ENCODE measurements at regions not wholly inside any gene's neighbourhood (a gene's known extent, or its start where the extent isn't known, plus 50 kb on each side); places are given as distances from the start of the nearest gene placed in this dataset.

DNA sequence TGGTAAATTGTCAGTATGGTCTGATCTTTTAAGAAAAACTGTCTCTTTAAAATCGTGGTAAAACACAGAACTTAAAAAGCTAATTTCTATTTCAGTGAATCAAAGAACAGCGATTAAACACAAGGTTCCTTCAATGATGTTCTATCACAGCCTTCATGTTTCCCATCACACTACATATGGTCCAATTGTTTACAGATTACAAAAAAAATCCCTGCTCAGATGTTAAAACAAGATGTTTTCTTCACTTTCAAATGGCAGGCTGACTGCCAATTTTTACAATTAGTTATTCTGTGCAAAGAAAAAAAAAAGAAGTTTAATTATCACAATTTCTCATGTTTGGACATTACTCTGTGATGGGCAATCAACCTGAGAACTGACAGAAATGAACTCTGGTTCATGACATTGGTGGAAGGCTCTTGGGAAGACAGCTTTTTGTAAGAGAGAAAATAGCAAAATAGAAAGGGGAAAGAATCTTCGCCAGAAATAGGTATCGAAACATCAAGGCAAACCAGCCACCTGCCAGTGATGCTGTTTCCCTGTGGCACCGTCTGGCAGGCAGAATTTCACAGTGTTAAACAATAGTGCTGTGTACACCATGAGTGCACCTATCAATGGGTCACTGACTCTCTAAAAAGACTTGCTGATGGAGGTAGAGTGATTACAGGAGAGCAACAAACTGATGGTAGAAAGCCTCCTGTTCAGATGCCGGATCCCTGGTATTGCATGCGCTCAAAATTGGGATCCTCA lies 1020.0 kb upstream of the ARRDC3 start:
- H3K4me1 Mint-ChIP-seq (ENCODE audit: low read depth) = no peaks in the 10 kb centered on the region
- no peaks in the 10 kb centered on the region for H3K27me3 Mint-ChIP-seq
- H3K4me3 Mint-ChIP-seq = no peak overlapping the region
- H3K9me3 Mint-ChIP-seq (ENCODE audit: low read depth) = peaks cover 4% of the 10 kb centered on the region
- no peaks in the 10 kb centered on the region for H3K36me3 Mint-ChIP-seq
- no peak overlapping the region for H3K27ac Mint-ChIP-seq

DNA sequence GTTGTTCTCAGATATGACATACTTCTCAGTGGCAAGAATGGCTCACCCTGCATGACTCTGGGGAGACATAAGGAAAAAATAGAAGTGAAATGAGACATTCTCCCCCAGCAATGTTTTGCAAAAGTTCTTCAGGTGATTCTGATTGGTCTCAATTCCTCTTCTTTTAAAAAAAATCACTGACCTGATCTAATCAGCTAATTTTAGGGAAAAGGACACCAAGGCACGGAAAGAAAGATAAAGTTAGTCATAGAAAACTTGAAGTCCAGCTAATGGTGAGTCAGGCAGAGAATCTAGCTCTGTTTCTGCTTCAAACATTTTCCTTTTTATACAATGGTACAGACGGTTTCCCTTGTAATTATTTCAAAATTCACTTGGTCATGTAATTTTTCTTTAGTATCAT lies 1018.9 kb upstream of the ARRDC3 start:
- H3K4me1 Mint-ChIP-seq (ENCODE audit: low read depth) = no peaks in the 10 kb centered on the region
- H3K27me3 Mint-ChIP-seq = no peaks in the 10 kb centered on the region
- H3K27ac Mint-ChIP-seq = no peak overlapping the region
- H3K9me3 Mint-ChIP-seq (ENCODE audit: low read depth) = peaks cover 4% of the 10 kb centered on the region
- H3K4me3 Mint-ChIP-seq = no peak overlapping the region
- H3K36me3 Mint-ChIP-seq = no peaks in the 10 kb centered on the region

GRCh38 chr5:92401492-92401891 lies 1018.4 kb upstream of the ARRDC3 start:
- peaks cover 2% of the 10 kb centered on the region for H3K9me3 Mint-ChIP-seq (ENCODE audit: low read depth)
- no peaks in the 10 kb centered on the region for H3K4me1 Mint-ChIP-seq (ENCODE audit: low read depth)
- H3K27me3 Mint-ChIP-seq = no peaks in the 10 kb centered on the region
- H3K36me3 Mint-ChIP-seq = no peaks in the 10 kb centered on the region
- no peak overlapping the region for H3K27ac Mint-ChIP-seq
- no peak overlapping the region for H3K4me3 Mint-ChIP-seq

GRCh38 chr5:92394936-92395335 lies 1011.8 kb upstream of the ARRDC3 start:
- no peaks in the 10 kb centered on the region for H3K36me3 Mint-ChIP-seq

DNA sequence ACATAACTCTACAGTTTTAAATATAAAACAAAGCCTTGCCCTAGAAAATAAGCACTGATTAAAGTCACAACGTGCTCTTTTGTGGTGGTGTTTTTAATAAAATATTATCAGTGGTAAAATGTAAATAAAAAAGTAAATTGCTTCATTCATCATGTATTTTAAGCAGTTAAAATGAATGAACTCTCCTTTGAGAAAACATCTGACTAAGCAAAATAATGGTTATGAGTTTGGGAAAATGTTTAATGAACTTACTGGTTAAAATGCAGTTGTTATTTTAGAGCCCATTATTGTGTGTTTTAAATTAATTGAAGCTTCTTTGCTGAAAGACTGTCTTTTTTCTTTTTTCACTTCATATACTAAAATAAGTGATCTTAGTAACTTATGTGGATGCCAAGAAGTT lies 1007.5 kb upstream of the ARRDC3 start:
- Mint-ChIP-seq H3K36me3 (no peaks in the 10 kb centered on the region), H3K27ac (no peak overlapping the region), H3K4me3 (no peak overlapping the region), H3K27me3 (no peaks in the 10 kb centered on the region), H3K9me3 (ENCODE audit: low read depth) (no peaks in the 10 kb centered on the region), H3K4me1 (ENCODE audit: low read depth) (no peaks in the 10 kb centered on the region)

More at GRCh38 chr5:92394936-92395335, 1011.8 kb upstream of the ARRDC3 start:
- H3K27ac Mint-ChIP-seq = no peak overlapping the region
- H3K4me3 Mint-ChIP-seq = no peak overlapping the region
- H3K27me3 Mint-ChIP-seq = no peaks in the 10 kb centered on the region
- H3K4me1 Mint-ChIP-seq (ENCODE audit: low read depth) = no peaks in the 10 kb centered on the region
- H3K9me3 Mint-ChIP-seq (ENCODE audit: low read depth) = no peaks in the 10 kb centered on the region

GRCh38 chr5:92380069-92380770 lies 997.1 kb upstream of the ARRDC3 start:
- H3K9me3 Mint-ChIP-seq (ENCODE audit: low read depth) = peaks cover 3% of the 10 kb centered on the region
- H3K36me3 Mint-ChIP-seq = no peaks in the 10 kb centered on the region
- H3K27ac Mint-ChIP-seq = no peak overlapping the region
- no peaks in the 10 kb centered on the region for H3K4me1 Mint-ChIP-seq (ENCODE audit: low read depth)
- no peak overlapping the region for H3K4me3 Mint-ChIP-seq
- H3K27me3 Mint-ChIP-seq = no peaks in the 10 kb centered on the region

DNA sequence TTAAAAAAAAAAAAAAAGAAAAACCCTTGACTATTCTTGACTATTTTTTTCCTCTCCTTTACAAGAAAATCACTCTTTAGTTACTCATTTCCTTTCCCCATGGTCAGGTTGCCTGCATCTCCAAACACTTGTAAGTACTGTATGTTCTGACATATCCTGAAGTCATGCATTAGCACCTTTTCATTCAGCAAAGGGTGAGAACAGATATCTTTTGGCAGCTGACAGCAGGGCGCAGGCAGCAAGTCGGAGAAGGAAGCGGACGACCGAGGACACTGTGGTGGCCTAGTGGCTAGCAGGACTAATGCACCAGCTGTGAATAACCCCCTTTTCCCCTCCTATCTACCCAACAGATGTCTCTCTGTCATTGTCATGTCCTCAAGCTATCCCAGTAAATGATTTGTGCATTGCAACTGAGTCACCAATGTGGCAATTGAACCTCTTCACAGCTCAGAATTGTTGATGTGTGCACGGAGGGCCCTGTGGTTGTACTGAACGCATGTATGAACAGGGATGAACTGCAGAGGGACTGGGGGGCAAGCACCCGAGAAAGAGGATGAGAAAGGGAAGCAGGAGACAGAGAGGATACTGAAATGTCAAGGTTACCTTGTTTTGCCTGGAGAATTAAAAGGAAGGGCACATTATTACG lies 996.0 kb upstream of the ARRDC3 start:
- Mint-ChIP-seq H3K9me3 (ENCODE audit: low read depth) (peaks cover 3% of the 10 kb centered on the region), H3K36me3 (no peaks in the 10 kb centered on the region), H3K4me1 (ENCODE audit: low read depth) (no peaks in the 10 kb centered on the region), H3K4me3 (no peak overlapping the region), H3K27ac (no peak overlapping the region), H3K27me3 (no peaks in the 10 kb centered on the region)

- no peaks in the 10 kb centered on the region for H3K27me3 Mint-ChIP-seq
- H3K4me3 Mint-ChIP-seq = no peak overlapping the region
- H3K36me3 Mint-ChIP-seq = no peaks in the 10 kb centered on the region
- no peak overlapping the region for H3K27ac Mint-ChIP-seq
- peaks cover 3% of the 10 kb centered on the region for H3K9me3 Mint-ChIP-seq (ENCODE audit: low read depth)
- H3K4me1 Mint-ChIP-seq (ENCODE audit: low read depth) = no peaks in the 10 kb centered on the region
These were observed 991.7 kb upstream of the ARRDC3 start for GRCh38 chr5:92374859-92375258.

- Mint-ChIP-seq H3K36me3 (no peaks in the 10 kb centered on the region), H3K4me1 (ENCODE audit: low read depth) (no peaks in the 10 kb centered on the region), H3K27ac (no peak overlapping the region), H3K27me3 (no peaks in the 10 kb centered on the region), H3K9me3 (ENCODE audit: low read depth) (peaks cover 11% of the 10 kb centered on the region), H3K4me3 (no peak overlapping the region)
These were observed 989.6 kb upstream of the ARRDC3 start for GRCh38 chr5:92372766-92373165.

DNA sequence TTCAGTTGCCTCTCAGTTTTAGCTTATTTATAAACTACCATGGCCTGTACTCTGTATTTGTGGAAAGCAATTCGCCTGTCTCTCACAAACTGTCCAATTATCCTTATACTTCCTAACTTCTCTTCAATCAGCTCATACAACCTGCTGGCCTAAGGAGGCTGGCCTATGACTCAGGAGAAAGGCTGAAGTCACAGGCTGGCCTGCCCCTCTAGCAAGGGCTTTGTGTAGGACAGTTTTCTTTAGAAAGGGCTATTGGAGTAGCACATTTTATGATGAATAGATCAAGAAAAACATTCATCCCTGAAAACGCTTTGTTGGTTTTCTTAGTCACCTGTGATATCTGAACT lies 988.7 kb upstream of the ARRDC3 start:
- peaks cover 11% of the 10 kb centered on the region for H3K9me3 Mint-ChIP-seq (ENCODE audit: low read depth)
- H3K36me3 Mint-ChIP-seq = no peaks in the 10 kb centered on the region
- no peaks in the 10 kb centered on the region for H3K4me1 Mint-ChIP-seq (ENCODE audit: low read depth)
- no peaks in the 10 kb centered on the region for H3K27me3 Mint-ChIP-seq
- no peak overlapping the region for H3K4me3 Mint-ChIP-seq
- H3K27ac Mint-ChIP-seq = no peak overlapping the region

DNA sequence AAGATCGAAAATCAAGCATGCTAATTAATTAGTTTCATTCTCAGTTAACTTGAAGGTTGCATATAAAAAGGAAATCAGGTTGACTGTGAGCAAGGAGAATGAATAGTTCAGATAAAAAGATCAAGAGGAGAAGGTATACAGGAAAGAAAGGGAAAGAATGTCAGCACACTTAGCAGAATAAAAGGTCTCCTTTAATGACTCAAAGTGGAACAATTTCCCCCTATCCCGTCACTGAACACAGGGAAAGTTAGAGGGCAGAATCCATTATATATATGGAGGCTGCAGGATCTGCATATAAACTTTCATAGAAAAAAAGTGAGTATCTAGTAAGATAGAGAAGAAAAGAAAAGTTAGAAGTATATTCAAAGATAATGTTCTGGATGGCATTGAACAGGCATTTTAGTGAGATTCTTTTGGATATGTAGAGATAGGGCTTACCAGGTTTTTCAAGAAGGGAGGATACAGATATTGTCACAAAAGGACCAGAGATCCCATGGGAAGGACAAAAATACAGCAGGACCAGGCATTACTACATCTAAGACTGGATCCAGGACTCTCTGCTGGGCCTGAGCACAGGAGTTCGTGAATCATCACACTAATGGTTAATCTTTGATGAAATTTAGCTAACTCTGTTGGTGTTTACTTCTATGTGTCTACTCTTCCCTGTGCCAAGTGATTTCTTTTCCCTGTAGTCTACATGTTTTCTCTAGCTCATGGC lies 988.2 kb upstream of the ARRDC3 start:
- no peaks in the 10 kb centered on the region for H3K4me1 Mint-ChIP-seq (ENCODE audit: low read depth)
- H3K27me3 Mint-ChIP-seq = no peaks in the 10 kb centered on the region
- no peaks in the 10 kb centered on the region for H3K36me3 Mint-ChIP-seq
- no peak overlapping the region for H3K27ac Mint-ChIP-seq
- peaks cover 11% of the 10 kb centered on the region for H3K9me3 Mint-ChIP-seq (ENCODE audit: low read depth)
- H3K4me3 Mint-ChIP-seq = no peak overlapping the region

DNA sequence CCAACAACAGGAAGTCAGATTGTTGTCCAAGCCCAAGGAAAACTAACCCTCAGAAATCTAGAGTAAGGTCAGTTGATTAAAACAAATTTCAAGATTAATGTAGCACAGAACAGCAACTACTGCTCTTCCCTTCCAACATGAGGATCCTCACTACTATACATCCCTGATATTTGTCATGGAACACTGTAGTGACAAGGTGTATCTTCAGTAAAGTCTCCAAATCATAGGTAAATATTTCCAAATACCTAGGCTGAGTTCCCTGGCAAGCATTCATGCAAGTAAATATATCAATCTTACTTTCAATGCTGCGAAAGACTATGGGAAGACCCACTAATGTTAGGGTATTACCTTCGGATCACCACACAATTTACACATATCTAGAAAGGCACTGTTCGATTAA lies 986.9 kb upstream of the ARRDC3 start:
- Mint-ChIP-seq H3K27me3 (no peaks in the 10 kb centered on the region), H3K4me3 (no peak overlapping the region), H3K9me3 (ENCODE audit: low read depth) (peaks cover 11% of the 10 kb centered on the region), H3K27ac (no peak overlapping the region), H3K36me3 (no peaks in the 10 kb centered on the region), H3K4me1 (ENCODE audit: low read depth) (no peaks in the 10 kb centered on the region)

GRCh38 chr5:92369587-92369986 lies 986.5 kb upstream of the ARRDC3 start:
- Mint-ChIP-seq H3K27me3 (no peaks in the 10 kb centered on the region), H3K4me3 (no peak overlapping the region), H3K36me3 (no peaks in the 10 kb centered on the region), H3K9me3 (ENCODE audit: low read depth) (peaks cover 11% of the 10 kb centered on the region), H3K27ac (no peak overlapping the region), H3K4me1 (ENCODE audit: low read depth) (no peaks in the 10 kb centered on the region)

DNA sequence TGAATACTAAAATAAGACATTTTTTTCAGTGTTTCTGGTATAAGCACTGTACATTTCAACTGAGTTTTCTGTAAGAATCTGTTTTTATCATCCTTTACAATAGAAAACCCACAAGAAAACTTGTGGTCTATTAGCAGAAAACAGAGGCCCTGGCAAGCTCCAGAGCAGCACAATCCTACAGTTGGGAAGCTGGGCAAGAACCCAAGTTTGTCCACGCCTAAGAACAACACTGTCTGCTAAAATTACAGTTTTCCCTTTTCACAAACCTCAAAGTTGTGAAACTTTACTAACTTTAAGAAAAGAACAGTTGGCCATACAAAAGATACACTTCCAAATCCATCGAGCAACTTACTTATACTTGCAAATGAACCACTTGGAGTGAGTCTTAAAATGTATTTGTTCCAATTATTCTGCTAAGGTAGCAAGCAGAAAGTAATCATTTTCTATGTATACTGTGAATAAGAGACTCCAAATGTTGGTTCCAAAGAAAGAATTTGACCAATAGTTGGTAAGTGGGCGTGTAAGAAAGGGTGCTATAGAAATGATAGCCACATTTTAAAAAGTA lies 982.0 kb upstream of the ARRDC3 start:
- Mint-ChIP-seq H3K36me3 (no peaks in the 10 kb centered on the region), H3K4me1 (ENCODE audit: low read depth) (no peaks in the 10 kb centered on the region), H3K27ac (no peak overlapping the region), H3K9me3 (ENCODE audit: low read depth) (peaks cover 11% of the 10 kb centered on the region), H3K27me3 (no peaks in the 10 kb centered on the region), H3K4me3 (no peak overlapping the region)
